CD4-positive, alpha-beta T cell treated with Interferon alpha-2 for 1 hour (primary cell): ENCODE measurements at regions not wholly inside any gene's neighbourhood (a gene's known extent, or its start where the extent isn't known, plus 50 kb on each side); places are given as distances from the start of the nearest gene placed in this dataset.
"Not testable (repeated sequence)": the region's sequence is repeated elsewhere in the genome, so short reads cannot be mapped to it uniquely, and the experiment has no call there.

Experiments used
- DNase-seq, 2 donors: peaks; one replicate each; pipeline ENCODE4 v3.0.0-alpha.2; 2020 to 2022

DNA sequence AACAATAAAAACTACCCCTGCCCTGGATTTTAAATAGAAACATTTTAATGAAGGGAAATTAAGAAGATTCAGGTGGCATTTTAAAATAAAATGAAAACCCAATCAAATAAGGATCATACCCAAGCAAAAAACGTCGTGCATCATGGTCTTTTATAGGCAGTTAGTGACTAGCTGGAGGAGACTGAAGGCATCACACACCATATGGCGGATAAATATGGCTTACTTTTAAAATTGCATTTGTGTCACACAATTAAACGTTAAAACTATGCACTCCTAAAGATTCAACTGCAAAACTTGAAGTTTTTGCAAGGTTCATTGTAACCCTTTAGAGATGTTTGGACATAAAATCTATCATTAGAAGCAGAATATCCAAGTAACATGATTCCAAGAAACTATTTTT lies 200.1 kb upstream of the NRG3 start:
- no peak for DNase-seq

DNA sequence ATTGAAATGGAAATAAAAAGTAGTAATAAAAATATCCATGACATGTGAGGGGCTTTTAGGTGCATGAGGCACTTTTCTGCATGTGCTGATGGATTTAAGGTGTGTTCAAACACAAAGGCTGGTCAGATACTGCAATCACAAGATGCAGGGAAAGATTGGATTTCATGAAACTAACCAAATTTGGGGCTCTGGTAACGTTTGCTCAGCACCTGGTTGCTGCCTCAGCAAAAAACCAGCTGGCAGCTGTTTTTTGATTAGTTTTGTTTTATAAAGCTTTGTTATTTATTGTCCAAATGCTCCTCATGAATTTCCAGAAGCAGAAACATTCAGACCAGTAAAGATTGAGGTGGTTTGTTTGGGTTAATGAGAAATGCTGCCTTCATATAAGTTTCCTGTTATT lies 195.7 kb upstream of the NRG3 start:
- no peak for DNase-seq

DNA sequence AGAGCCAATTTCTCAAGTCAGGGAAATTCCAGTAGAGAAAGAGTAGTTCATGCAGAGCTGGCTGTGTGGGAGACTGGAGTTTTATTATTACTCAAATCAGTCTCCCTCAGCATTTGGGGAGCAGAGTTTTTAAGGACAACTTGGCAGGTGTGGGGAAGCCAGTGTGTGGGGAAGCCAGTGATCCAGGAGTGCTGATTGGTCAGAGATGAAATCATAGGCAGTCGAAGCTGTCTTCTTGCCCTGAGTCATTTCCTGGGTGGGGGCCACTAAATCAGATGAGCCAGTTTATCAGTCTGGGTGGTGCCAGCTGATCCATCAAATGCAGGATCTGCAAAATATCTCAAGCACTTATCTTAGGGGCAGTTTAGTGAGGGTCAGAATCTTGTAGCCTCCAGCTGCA lies 194.6 kb upstream of the NRG3 start:
- DNase-seq: no peak

DNA sequence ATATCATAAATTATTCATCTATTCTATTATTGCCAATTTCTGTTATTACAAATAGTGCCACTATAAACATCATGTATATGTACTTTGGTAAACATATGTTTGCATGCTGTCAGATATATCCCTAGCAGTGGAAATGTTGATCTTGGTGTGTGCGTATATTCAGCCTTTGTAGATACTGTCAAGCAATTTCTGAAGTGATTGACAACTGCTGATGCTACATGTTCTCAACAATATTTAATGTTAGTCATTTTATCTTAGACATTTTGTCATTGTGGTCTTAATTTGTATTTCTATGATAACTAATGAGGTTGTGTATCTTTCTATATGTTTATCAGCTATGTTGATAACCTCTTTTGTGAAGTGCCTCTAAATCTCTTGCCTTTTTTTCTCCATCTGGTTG lies 186.5 kb upstream of the NRG3 start:
- no peak for DNase-seq

DNA sequence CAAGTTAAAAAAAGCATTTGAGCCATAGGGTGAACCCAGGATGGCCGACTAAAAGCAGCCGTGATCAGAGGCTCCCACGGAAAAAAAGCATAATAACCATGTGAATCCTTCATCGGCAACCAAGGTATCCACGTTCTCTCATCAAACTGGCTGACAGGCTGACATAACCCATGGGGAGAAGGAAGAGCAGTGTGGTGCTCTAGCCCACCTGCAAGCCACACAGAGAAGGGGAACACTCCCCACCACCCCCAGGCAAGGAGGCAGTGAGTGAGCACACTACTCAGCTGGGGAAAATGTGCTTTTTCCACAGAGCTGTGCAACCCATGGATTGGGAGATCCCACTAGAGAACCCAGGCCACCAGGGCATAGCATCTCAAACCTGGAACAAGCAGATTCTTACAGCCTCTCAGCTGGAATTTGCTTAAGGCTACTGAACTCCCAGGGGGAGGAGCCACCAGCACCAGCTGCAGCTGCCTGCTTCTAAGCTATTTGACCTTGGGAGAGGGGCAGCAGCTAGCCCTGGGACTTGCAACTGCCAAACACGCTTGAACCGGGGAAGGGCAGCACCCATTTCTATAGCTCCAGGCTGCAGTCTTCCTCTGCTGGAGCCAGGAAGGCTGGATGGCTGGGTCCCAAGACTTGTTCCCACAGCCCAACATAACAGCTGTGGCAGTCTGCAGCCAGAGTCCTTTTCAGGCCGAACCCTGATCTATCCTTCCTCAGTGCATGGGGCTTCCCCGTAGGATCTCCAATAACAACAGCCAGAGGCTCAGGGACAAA lies 178.2 kb upstream of the NRG3 start:
- no peak for DNase-seq

DNA sequence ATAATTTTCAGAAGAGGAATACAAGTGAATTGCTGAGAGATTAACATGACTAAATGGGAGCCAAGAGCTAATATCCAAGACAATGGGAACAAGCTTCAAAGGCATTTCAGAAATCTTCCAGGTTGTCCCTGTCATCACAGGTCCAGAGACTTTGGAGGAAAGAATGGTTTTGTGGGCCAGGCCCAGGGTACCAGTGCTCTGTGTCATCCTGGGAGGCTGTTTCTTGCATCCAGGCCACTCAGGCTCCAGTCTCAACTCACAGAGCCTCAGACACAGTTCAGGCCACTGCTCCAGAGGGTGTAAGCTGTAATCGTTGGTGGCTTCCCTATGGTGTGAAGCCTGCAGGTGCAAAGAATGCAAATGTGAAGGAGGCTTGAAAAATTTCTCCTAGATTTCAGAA lies 170.4 kb upstream of the NRG3 start:
- DNase-seq: no peak

DNA sequence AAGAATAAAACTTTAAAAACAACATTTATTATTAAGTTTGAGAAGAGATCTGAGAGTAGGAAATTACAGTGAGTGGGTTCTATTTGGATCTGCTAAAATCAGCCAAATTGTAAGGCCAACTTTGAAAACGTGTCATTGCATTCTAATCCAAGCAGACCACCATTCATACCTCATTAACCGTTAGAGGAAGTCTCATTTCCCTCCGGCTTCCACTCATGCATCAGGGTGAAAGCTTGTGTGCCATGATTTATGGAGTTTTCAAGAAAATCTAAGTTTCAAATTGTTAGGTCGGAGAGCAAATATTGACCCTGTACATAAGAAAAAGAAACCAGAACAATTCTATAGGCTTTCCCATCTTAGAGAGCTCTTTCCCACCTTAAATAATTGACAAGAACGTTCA lies 166.6 kb upstream of the NRG3 start:
- DNase-seq: no peak

DNA sequence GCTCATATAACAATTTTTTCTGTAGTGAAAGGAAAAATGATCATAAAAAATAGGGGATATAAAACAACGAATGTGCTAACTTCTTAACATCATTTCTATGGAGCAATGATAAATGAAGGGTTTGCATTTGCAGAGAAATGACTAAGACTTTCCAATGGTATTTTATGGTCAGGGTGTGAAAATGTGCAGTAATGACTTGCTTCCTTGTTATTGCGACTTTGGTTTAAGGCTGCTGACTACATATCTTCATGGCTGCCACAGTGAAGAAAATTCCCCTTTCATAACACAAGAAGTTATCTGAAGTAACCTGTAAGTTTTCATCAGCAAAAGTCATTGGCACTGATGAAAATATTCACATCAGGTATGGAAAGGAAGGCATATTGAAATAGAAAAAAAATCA lies 166.1 kb upstream of the NRG3 start:
- DNase-seq: no peak

DNA sequence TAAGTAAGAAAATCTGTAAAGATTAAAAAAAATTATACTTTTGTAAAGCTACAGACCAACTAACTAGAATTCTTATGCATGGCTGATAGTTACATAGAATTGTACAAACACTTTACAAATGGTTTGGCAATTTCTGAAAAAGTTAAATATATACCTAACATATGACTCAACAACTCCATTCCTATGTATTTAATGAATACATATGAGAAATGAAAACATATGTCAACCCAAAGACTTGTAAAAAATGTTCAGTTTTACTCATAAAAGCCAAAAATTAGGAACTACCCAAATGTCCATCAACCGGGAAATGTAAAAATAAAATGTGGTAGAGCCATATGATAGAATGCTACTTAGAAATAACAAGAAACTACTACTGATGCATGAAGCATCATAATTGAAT lies 152.6 kb upstream of the NRG3 start:
- no peak for DNase-seq

DNA sequence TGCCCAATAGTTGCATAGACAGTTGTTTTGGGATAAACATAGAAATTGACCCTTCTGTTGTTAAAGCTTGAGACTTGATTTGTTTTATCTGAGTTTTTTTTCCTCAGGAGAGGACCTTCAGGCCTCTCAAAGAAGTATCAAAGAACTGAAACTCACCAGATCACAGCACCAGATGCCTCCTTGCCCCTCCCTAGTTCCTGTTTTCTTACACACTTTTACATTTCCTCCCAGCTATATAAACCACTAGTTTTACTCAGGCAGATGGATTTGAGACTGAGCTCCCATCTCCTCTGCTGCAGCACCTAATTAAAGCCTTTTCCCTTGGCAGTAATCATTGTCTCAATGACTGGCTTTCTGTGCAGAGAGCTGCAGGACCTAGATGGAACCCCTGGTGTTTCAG lies 150.6 kb upstream of the NRG3 start:
- no peak for DNase-seq

DNA sequence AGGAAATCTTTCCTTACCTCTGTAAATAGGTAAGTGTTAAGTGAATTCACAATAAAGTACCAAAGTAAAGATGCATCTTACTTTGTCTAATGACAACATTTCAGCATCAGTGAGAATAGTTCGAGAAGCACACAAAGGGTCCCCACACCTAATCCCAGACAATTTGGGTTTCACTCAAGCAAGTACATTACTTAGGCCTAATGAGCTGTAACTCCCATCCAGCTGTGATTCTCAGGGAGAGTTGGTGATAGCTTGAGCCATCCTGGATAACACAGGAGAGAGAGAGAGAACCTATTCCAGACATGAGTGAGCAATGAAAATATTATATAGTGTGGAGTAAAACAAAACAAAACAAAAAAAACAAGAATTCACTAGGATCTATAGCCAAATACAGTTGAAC lies 149.1 kb upstream of the NRG3 start:
- DNase-seq: no peak

DNA sequence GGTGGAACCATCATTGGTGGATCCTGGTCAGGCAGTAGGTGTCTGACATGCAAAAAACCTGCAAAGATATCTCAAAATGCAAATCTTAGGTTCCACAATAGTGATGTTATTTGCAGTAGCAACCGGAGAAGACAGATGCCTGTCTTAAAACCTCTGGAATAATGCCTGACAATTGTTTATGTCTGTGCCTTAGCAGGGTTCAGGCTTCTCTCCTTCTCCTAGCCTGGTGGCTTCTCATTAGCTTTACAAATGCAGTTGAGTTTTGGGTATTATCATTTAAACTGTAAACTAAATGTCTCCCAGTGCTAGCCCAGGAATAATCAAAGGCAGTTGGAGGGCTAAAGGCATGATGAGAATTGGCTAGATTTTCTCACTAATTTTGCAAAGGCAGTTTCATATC lies 146.3 kb upstream of the NRG3 start:
- DNase-seq: no peak

DNA sequence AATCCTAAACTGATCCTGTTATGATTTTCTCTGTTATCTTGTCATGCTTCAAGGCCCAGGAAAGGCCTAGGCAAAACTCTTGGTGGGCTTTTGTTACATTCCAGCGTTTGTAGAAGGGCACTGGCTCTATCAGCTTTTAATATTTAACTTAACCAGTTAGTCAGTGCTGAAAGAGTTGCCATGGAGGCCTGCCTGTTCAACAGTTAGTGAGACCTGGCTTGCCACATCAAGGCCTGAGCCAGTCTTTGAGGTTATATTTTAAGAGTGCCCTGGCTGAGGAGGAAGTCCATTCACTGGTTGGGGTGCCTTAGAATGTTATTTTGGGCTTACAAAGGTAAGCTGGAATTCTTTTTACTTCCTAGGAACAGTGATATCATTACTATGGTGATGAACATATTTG lies 144.1 kb upstream of the NRG3 start:
- no peak for DNase-seq

DNA sequence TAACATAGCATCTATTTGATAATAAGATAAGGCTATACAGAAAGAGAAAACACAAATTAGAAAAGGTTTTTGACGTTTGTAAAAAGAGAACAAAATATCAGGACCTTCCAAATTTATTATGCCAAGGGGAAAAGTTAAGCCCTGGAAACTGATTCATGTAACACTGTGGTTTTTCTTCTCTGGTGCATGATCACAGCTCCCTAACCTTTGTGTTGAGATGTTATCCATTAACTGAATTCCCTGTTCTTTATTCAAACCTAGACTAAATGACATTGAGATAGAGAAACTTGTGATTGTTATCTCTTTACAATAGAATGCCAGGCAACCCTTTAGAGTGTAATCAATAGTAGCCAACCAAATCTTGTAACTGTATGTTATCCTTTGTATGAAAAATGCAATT lies 141.5 kb upstream of the NRG3 start:
- DNase-seq: no peak

DNA sequence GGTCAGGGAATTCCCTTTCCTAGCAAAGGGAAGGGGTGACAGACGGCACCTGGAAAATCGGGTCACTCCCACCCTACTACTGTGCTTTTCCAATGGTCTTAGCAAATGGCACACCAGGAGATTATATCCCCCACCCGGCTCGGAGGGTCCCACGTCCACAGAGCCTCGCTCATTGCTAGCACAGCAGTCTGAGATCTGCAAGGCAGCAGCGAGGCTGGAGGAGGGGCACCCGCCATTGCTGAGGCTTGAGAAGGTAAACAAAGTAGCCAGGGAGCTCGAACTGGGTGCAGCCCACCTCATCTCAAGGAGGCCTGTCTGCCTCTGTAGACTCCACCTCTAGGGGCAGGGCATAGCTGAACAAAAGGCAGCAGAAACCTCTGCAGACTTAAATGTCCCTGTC lies 139.8 kb upstream of the NRG3 start:
- DNase-seq: not testable (repeated sequence)

DNA sequence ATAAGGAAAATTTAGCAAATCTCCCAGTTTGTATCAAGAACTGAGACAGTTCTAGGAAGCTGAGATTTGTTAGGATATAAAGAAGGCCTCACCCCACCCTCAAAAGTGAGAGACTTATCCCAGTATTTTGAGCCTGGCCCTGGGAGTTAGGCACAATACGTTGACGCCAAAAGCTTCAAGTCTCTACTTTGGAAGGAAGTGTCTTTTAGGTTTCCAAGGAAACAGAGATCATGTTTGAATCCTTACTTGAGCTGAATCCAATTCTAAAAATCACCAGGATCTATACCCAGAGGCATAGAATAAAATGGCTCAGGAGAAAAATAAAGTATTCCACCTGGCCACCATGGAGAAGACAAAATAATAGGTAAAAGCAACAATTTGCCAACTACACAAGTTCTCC lies 115.9 kb upstream of the NRG3 start:
- no peak for DNase-seq

DNA sequence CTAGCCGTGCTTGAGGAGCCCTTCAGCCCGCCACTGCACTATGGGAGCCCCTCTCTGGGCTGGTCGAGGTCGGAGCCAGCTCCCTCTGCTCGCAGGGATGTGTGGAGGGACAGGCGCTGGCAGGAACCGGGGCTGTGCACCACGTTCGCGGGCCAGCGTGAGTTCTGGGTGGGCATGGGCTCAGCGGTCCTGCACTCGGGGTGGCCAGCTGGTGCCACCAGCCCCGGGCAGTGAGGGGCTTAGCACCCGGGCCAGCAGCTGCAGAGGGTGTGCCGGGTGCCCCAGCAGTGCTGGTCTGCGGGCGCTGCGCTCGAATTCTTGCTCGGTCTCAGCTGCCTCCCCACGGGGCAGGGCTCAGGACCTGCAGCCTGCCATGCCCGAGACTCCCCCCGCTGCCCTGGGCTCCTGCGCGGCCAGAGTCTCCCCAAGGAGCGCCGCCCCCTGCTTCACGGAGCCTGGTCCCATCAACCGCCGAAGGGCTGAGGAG lies 90.8 kb upstream of the NRG3 start:
- no peak for DNase-seq

DNA sequence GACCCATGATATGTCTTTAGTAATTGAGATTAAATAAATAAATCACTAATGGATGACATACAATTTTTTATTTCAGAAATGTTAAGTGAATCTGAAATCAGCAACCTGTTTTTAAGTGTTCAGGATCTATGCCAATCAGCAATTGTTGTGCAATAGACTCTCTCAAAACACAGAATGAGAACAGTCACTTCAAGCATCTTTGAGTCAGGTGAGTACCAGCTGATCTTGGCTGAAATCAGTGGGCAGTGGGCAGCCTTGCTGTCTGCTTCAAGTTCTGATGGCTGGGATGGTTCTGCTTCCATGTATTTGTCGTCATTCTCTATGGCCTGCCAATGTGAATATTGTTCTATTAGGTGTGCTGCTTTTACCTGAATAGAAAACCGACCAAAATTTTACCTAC lies 82.3 kb upstream of the NRG3 start:
- DNase-seq: no peak

DNA sequence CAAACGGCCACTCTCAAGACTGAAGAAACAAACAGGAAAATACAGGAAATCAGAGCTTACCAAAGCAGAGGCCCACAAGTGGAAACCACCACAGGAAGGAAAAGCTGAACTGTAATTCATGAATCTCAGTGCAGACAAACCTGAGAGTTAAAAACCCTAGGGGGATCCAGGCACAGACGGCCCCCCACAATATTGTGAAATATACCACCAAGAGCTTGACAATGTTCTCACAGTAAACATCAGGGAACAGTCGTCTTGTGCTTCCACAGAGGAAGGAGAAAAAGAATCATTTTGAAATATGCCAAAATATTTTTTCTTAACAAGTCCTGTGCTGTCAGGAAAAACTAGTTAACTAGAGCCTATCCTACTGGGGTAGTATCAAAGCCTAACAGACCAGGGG lies 68.2 kb upstream of the NRG3 start:
- DNase-seq: no peak

DNA sequence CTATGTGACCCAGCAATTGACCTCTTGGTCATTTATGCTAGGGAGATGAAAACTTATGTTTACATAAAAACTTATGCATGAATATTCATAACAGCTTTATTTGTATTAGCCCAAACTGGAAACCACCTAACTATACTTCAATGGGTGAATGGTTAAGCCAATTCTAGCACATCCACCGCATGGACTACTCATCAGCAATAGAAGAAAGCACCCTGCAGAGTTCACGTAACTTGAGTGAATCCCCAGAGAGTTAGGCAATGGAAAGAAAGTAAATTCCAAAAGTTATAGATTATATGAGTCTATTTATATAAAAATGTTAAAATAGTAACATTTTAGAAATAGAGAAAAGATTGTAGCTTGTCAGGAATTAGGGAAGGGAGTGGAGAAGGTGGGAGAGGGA lies 60.2 kb upstream of the NRG3 start:
- DNase-seq: no peak

DNA sequence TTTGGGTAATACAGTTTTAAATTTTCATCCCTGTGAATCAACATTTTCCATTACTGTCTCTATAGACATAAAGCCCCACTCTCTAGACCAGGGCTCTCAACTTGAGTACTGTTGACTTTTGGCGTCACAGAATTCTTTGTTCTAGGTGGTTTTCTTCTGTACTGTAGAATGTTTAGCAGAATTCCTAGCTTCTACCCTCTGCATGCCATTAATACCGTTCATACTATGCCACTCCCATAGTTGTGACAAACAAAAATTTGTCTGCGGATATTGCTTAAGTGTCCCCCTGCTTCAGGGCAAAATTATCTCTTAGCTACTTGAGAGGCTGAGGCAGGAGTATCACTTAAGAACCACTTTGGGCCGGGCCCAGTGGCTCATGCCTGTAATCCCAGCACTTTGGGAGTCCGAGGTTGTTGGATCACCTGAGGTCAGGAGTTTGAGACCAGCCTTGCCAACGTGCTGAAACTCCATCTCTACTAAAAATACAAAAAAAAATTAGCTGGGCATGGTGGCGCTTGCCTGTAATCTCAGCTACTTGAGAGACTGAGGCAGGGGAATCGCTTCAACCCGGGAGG lies 57.3 kb upstream of the NRG3 start:
- DNase-seq: no peak

DNA sequence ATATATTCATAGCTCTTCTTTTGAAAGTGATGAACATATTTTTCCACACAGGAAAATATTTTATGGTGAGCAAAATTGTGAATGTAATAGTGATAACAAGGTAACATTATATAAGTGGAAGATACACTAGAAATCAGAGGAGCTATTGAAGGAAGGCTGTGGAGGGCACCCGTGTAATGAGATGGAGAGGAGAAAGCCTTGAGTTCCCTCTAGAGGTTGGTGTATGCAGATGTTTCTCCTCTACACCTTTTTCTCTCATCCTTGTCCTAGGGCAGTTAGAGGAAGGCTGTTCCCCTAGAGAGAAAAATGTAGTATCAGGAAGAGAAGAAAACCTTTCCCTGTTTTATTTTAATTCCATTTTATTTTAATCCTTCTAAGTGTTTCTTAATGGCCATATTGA lies 54.6 kb upstream of the NRG3 start:
- no peak for DNase-seq
